ENCODE measurements at regions not wholly inside any gene's neighbourhood (a gene's known extent, or its start where the extent isn't known, plus 50 kb on each side); places are given as distances from the start of the nearest gene placed in this dataset.

DNA sequence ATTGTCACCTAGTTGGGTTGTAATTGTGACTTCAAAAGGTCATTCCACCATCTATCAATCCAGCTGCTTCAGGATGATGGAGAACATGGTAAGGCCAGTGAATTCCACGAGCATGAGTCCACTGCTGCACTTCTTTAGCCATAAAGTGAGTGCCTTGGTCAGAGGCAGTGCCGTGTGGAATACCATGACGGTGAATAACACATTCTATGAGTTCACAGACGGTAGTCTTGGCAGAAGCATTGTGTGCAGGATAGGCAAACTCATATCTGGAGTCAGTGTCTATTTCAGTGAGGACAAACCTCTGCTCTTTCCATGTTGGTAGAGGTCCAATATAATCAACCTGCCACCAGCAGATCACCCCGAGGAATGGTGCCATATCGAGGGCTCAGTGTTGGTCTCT is 650.9 kb downstream of the KCNJ2 start:
- no peak for TF ChIP-seq CTCF (IDR thresholded peaks at IDR 0.05; ENCODE audit: low read length)
- no peak for TF ChIP-seq EZH2 (IDR thresholded peaks at IDR 0.05; ENCODE audit: borderline replicate concordance, low read length)

Measured in OCI-LY1 (cell line).